ENCODE measurements at regions not wholly inside any gene's neighbourhood (a gene's known extent, or its start where the extent isn't known, plus 50 kb on each side); places are given as distances from the start of the nearest gene placed in this dataset.

- TF ChIP-seq CTCF (IDR thresholded peaks at IDR 0.05; ENCODE audit: poor library complexity, severe bottlenecking): no peak
- TF ChIP-seq EZH2 (IDR thresholded peaks at IDR 0.05; ENCODE audit: borderline replicate concordance, insufficient read depth, low read length, poor library complexity, severe bottlenecking): no peak
- TF ChIP-seq EP300 (conservative IDR thresholded peaks at IDR 0.05; ENCODE audit: poor library complexity, severe bottlenecking): no peak
- TF ChIP-seq TAF1 (IDR thresholded peaks at IDR 0.05; ENCODE audit: low read depth): no peak
- no peak for TF ChIP-seq RAD21 (conservative IDR thresholded peaks at IDR 0.05)
- no peak for TF ChIP-seq SMC3 (conservative IDR thresholded peaks at IDR 0.05; ENCODE audit: poor library complexity)
- TF ChIP-seq POLR2AphosphoS5 (IDR thresholded peaks at IDR 0.05): no peak
- TF ChIP-seq, protein P1, sequence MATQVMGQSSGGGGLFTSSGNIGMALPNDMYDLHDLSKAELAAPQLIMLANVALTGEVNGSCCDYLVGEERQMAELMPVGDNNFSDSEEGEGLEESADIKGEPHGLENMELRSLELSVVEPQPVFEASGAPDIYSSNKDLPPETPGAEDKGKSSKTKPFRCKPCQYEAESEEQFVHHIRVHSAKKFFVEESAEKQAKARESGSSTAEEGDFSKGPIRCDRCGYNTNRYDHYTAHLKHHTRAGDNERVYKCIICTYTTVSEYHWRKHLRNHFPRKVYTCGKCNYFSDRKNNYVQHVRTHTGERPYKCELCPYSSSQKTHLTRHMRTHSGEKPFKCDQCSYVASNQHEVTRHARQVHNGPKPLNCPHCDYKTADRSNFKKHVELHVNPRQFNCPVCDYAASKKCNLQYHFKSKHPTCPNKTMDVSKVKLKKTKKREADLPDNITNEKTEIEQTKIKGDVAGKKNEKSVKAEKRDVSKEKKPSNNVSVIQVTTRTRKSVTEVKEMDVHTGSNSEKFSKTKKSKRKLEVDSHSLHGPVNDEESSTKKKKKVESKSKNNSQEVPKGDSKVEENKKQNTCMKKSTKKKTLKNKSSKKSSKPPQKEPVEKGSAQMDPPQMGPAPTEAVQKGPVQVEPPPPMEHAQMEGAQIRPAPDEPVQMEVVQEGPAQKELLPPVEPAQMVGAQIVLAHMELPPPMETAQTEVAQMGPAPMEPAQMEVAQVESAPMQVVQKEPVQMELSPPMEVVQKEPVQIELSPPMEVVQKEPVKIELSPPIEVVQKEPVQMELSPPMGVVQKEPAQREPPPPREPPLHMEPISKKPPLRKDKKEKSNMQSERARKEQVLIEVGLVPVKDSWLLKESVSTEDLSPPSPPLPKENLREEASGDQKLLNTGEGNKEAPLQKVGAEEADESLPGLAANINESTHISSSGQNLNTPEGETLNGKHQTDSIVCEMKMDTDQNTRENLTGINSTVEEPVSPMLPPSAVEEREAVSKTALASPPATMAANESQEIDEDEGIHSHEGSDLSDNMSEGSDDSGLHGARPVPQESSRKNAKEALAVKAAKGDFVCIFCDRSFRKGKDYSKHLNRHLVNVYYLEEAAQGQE (IDR thresholded peaks at IDR 0.05; ENCODE audit: borderline replicate concordance): no peak
- no peak for TF ChIP-seq MXI1 (conservative IDR thresholded peaks at IDR 0.05; ENCODE audit: poor library complexity, severe bottlenecking)
Measured at GRCh38 chr1:198088360-198089071, 68.3 kb upstream of the NEK7 start.
